ENCODE measurements at regions not wholly inside any gene's neighbourhood (a gene's known extent, or its start where the extent isn't known, plus 50 kb on each side); places are given as distances from the start of the nearest gene placed in this dataset.

DNA sequence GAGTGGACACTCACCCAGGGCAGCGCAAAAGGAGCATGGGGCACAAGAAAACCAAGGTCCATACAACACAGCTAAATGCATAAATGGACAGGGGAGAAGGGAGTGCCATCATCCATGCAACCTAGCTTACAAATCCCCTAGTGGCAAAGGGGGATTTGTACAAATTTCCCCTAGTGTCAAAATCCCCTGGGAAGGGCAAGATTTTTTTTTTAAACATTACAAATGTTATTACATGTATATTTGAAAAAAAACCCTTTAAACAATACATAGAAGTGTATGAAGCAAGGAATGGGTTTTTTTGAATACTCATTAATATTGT, 89.6 kb upstream of the IVNS1ABP start:
- TF ChIP-seq, protein P1, sequence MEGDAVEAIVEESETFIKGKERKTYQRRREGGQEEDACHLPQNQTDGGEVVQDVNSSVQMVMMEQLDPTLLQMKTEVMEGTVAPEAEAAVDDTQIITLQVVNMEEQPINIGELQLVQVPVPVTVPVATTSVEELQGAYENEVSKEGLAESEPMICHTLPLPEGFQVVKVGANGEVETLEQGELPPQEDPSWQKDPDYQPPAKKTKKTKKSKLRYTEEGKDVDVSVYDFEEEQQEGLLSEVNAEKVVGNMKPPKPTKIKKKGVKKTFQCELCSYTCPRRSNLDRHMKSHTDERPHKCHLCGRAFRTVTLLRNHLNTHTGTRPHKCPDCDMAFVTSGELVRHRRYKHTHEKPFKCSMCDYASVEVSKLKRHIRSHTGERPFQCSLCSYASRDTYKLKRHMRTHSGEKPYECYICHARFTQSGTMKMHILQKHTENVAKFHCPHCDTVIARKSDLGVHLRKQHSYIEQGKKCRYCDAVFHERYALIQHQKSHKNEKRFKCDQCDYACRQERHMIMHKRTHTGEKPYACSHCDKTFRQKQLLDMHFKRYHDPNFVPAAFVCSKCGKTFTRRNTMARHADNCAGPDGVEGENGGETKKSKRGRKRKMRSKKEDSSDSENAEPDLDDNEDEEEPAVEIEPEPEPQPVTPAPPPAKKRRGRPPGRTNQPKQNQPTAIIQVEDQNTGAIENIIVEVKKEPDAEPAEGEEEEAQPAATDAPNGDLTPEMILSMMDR (CRISPR knock-in tag; IDR thresholded peaks at IDR 0.05): no peak
- no peak for TF ChIP-seq HMGA1 (CRISPR knock-in tag; conservative IDR thresholded peaks at IDR 0.05)
- TF ChIP-seq ZFAT (CRISPR knock-in tag; conservative IDR thresholded peaks at IDR 0.05): no peak
- no peak for TF ChIP-seq NR1H2 (CRISPR knock-in tag; IDR thresholded peaks at IDR 0.05; ENCODE audit: borderline replicate concordance, low read depth)
- no peak for TF ChIP-seq HCFC1 (IDR thresholded peaks at IDR 0.05; ENCODE audit: low read depth, low read length)
- TF ChIP-seq SIN3A (IDR thresholded peaks at IDR 0.05; ENCODE audit: borderline replicate concordance, low read depth, low read length): no peak
